B cell (primary cell): ENCODE measurements at regions not wholly inside any gene's neighbourhood (a gene's known extent, or its start where the extent isn't known, plus 50 kb on each side); places are given as distances from the start of the nearest gene placed in this dataset.

Experiments used
- ATAC-seq: fragments of 200-7000 bp; cut with Tn5 transposase; one replicate; pipeline ENCODE4 v1.10.0; 2021; ENCODE audit warnings: low read depth, mild to moderate bottlenecking, moderate number of reproducible peaks, moderate library complexity
- CTCF ChIA-PET: fragments of 350-600 bp; sonication (Branson Sonifier 250); formaldehyde crosslinking; loops from one replicate; lab custom pipeline; 2021; ENCODE audit warnings: antibody characterized with exemption, inconsistent platforms; lab: Charles Lee
- POLR2A ChIA-PET: fragments of 350-600 bp; sonication (Branson Sonifier 250); formaldehyde crosslinking; loops from one replicate; lab custom pipeline; 2021; ENCODE audit warnings: antibody characterized with exemption; lab: Charles Lee
- DNase-seq: peaks from one replicate; pipeline ENCODE4 v3.0.0; 2013
- H2AFZ ChIP-seq: 2 replicates; pipeline ENCODE4 v1.6.1; 2012; ENCODE audit warnings: mild to moderate bottlenecking, low read depth, low read length; ENCODE audit not compliant: insufficient read depth, poor library complexity, severe bottlenecking
- H3K27ac ChIP-seq, 2 donors: 1 replicate in 1 of 2; 2 replicates in 1 of 2; pipeline ENCODE4 v1.5.1; 2012 to 2013; ENCODE audit warnings: low read length in 2 of 2, mild to moderate bottlenecking in 2 of 2, moderate library complexity in 1 of 2
- H3K27me3 ChIP-seq, 4 experiments: fragments of 200-600 bp in 1 of 4; sonication (generic) in 1 of 4; replicated peaks in 1 of 4; 1 replicate in 2 of 4; 2 replicates in 2 of 4; pipeline versions ENCODE4 v1.6.1 to v1.7.0; 2013 to 2016; ENCODE audit warnings: low read length in 3 of 4, mild to moderate bottlenecking in 2 of 4, mixed read lengths in 1 of 4, moderate library complexity in 1 of 4; ENCODE audit not compliant: insufficient read depth in 4 of 4, control insufficient read depth in 3 of 4; ENCODE audit errors: control extremely low read depth in 1 of 4
- H3K36me3 ChIP-seq, 2 experiments: replicated peaks in 1 of 2; 1 replicate in 1 of 2; 2 replicates in 1 of 2; pipeline versions ENCODE4 v1.6.1 to v1.7.1; 2013; ENCODE audit warnings: low read length in 1 of 2; ENCODE audit not compliant: insufficient read depth in 2 of 2, control insufficient read depth in 1 of 2; ENCODE audit errors: control extremely low read depth in 1 of 2, extremely low read depth in 1 of 2
- H3K4me1 ChIP-seq, 2 donors: fragments of 200-600 bp in 1 of 2; sonication (generic) in 1 of 2; 1 replicate in 1 of 2; 2 replicates in 1 of 2; pipeline versions ENCODE4 v1.5.1 to v1.6.1; 2013 to 2017; ENCODE audit warnings: low read length in 2 of 2; ENCODE audit not compliant: control insufficient read depth in 2 of 2, insufficient read depth in 2 of 2
- H3K4me2 ChIP-seq: replicated peaks from 2 replicates; pipeline ENCODE3; 2012; ENCODE audit warnings: mild to moderate bottlenecking, low read depth, low read length; ENCODE audit not compliant: poor library complexity, severe bottlenecking
- H3K4me3 ChIP-seq, 5 experiments: fragments of 200-600 bp in 1 of 5; sonication (generic) in 1 of 5; 1 replicate in 3 of 5; 2 replicates in 2 of 5; pipeline versions ENCODE4 v1.5.1 to v1.7.0; 2011 to 2016; ENCODE audit warnings: low read length in 4 of 5, mild to moderate bottlenecking in 4 of 5, low read depth in 2 of 5, control low read depth in 1 of 5, moderate library complexity in 1 of 5; ENCODE audit not compliant: insufficient read depth in 1 of 5; ENCODE audit errors: control extremely low read depth in 1 of 5, extremely low read depth in 1 of 5
- H3K79me2 ChIP-seq: fragments of 200-600 bp; sonication (generic); one replicate; pipeline ENCODE4 v1.6.0; 2016; ENCODE audit warnings: low read length; ENCODE audit not compliant: control insufficient read depth, insufficient read depth
- H3K9ac ChIP-seq: fragments of 200-600 bp; sonication (generic); 2 replicates; pipeline ENCODE4 v1.6.1; 2017; ENCODE audit warnings: mild to moderate bottlenecking, low read length, moderate library complexity
- H3K9me3 ChIP-seq, 3 donors: one replicate each; pipeline versions ENCODE4 v1.6.1 to v1.7.1; 2013; ENCODE audit warnings: low read length in 2 of 3; ENCODE audit not compliant: control insufficient read depth in 2 of 3, insufficient read depth in 1 of 3; ENCODE audit errors: control extremely low read depth in 1 of 3
- H4K20me1 ChIP-seq: 2 replicates; pipeline ENCODE4 v1.6.0; 2012; ENCODE audit warnings: mild to moderate bottlenecking, low read length; ENCODE audit not compliant: insufficient read depth, control insufficient read depth, poor library complexity, severe bottlenecking
- H3K27ac Mint-ChIP-seq: one replicate; pipeline ENCODE4 v1.8.0; 2021; ENCODE audit warnings: mixed read lengths
- H3K27me3 Mint-ChIP-seq: one replicate; pipeline ENCODE4 v1.8.0; 2021; ENCODE audit warnings: mixed read lengths
- H3K4me1 Mint-ChIP-seq: one replicate; pipeline ENCODE4 v1.8.0; 2021; ENCODE audit warnings: mixed read lengths
- H3K4me3 Mint-ChIP-seq: one replicate; pipeline ENCODE4 v1.8.0; 2021; ENCODE audit warnings: mixed read lengths
- H3K9me3 Mint-ChIP-seq: one replicate; pipeline ENCODE4 v1.8.0; 2022; ENCODE audit warnings: mixed read lengths; ENCODE audit not compliant: insufficient read depth
- EZH2 ChIP-seq: IDR thresholded peaks from 2 replicates; pipeline ENCODE4 v1.6.1; 2012; ENCODE audit warnings: borderline replicate concordance, low read depth, mild to moderate bottlenecking, moderate library complexity, low read length; ENCODE audit not compliant: insufficient read depth, poor library complexity, severe bottlenecking
- WGBS: methylation state at CpG from one replicate; pipeline ENCODE4 v1.1.5; 2013; ENCODE audit warnings: missing lambda C conversion rate; ENCODE audit not compliant: insufficient coverage; 5-methylcytosine and 5-hydroxymethylcytosine counted together
- intact Hi-C: fragments of 100-400 bp; cut with micrococcal nuclease; formaldehyde crosslinking; loops from one replicate; pipeline ENCODE4 v1.10.0; 2022
- TF ChIP-seq, protein P1 (sequence below): fragments of 200-600 bp; IDR thresholded peaks from one replicate; pipeline ENCODE4 v1.8.0; 2022; ENCODE audit warnings: antibody characterized with exemption, mild to moderate bottlenecking

DNA sequence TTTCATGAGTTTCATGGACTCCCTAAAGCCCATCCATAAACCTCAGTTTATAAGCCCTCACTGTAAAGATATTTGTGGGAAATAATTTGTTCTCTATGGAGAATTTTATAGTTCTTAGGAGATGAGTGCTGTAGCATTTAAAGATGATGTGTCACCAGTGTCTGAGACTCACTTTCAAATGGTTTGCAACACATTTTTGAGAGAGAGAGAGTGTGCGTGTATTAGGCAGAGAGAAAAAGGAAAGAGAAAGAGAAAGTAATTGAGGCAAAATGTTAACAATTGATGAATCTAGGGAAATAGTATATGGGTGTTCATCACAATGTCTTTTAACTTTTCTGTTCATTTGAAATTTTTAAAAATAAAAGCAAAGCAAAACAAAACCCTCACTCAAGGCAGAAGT, 479.0 kb downstream of the ZSWIM6 start:
- CTCF ChIA-PET: no interaction called here

DNA sequence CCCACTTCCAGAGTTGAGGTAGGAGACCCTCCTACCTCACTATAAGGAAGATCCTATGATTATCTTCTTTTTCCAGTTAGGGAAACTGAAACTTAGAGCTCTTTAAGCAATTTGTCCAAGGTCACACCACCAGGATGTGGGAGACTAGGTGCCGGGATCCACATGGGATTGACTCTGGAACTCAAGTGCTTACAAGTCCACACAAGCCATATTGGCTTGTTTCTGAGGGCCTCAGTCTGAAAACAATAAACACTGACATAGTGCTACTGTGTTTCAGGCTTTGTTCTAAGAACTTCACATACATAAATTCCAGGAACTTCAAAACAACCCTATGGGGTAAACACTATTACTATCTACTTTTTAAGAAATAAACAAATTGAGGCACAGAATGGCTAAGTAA, 481.3 kb downstream of the ZSWIM6 start:
- Mint-ChIP-seq H3K27me3 (peaks cover 7% of the 10 kb centered on the region), H3K9me3 (no peaks in the 10 kb centered on the region), H3K27ac (no peak overlapping the region), H3K4me3 (no peak overlapping the region), H3K4me1 (no peaks in the 10 kb centered on the region)
- Histone ChIP-seq H3K9ac (no peak overlapping the region), H3K27me3 (peaks cover 0 to 4% (median 0%) of the 10 kb centered on the region in 4 experiments), H3K4me2 (no peak overlapping the region), H2AFZ (no peak overlapping the region), H3K4me1 (no peaks in the 10 kb centered on the region), H3K9me3 (no peaks in the 10 kb centered on the region), H3K79me2 (no peaks in the 10 kb centered on the region), H3K27ac (no peak overlapping the region), H4K20me1 (no peaks in the 10 kb centered on the region), H3K4me3 (no peak overlapping the region), H3K36me3 (no peaks in the 10 kb centered on the region)
- 92% methylated on average over 1 of the region's 1 CpG for WGBS
- TF ChIP-seq EZH2: no peak
- TF ChIP-seq, protein P1, sequence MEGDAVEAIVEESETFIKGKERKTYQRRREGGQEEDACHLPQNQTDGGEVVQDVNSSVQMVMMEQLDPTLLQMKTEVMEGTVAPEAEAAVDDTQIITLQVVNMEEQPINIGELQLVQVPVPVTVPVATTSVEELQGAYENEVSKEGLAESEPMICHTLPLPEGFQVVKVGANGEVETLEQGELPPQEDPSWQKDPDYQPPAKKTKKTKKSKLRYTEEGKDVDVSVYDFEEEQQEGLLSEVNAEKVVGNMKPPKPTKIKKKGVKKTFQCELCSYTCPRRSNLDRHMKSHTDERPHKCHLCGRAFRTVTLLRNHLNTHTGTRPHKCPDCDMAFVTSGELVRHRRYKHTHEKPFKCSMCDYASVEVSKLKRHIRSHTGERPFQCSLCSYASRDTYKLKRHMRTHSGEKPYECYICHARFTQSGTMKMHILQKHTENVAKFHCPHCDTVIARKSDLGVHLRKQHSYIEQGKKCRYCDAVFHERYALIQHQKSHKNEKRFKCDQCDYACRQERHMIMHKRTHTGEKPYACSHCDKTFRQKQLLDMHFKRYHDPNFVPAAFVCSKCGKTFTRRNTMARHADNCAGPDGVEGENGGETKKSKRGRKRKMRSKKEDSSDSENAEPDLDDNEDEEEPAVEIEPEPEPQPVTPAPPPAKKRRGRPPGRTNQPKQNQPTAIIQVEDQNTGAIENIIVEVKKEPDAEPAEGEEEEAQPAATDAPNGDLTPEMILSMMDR: no peak
- no peak for DNase-seq
- intact Hi-C loops: no loop called here
- ChIA-PET CTCF (no interaction called here), POLR2A (no interaction called here)
- ATAC-seq: no peak

More for the DNA sequence above, 479.0 kb downstream of the ZSWIM6 start:
- Histone ChIP-seq H3K9me3 (no peaks in the 10 kb centered on the region), H3K9ac (no peak overlapping the region), H3K27me3 (no peaks in the 10 kb centered on the region), H3K36me3 (no peaks in the 10 kb centered on the region), H4K20me1 (no peaks in the 10 kb centered on the region), H3K27ac (no peak overlapping the region), H2AFZ (no peak overlapping the region), H3K4me3 (no peak overlapping the region), H3K79me2 (no peaks in the 10 kb centered on the region), H3K4me1 (no peaks in the 10 kb centered on the region), H3K4me2 (no peak overlapping the region)
- intact Hi-C loops: no loop called here
- Mint-ChIP-seq H3K27me3 (peaks cover 5% of the 10 kb centered on the region), H3K9me3 (no peaks in the 10 kb centered on the region), H3K4me1 (no peaks in the 10 kb centered on the region), H3K27ac (no peak overlapping the region), H3K4me3 (no peak overlapping the region)
- POLR2A ChIA-PET: no interaction called here
- ATAC-seq (no peak), DNase-seq (no peak)
- TF ChIP-seq, protein P1: no peak
- TF ChIP-seq EZH2: no peak
- no CpG with 5 or more reads among the region's 1 CpG for WGBS
